HG03342 (cell line): ENCODE measurements at regions not wholly inside any gene's neighbourhood (a gene's known extent, or its start where the extent isn't known, plus 50 kb on each side); places are given as distances from the start of the nearest gene placed in this dataset.

Experiments used
- ATAC-seq: cut with Tn5 transposase; IDR thresholded peaks from one replicate; pipeline ENCODE4 v1.9.1; 2021; ENCODE audit warnings: mild to moderate bottlenecking, moderate library complexity; ENCODE audit not compliant: unreplicated experiment

- ATAC-seq, result no peak
Measured at GRCh38 chr1:4954392-4954791, 300.0 kb downstream of the AJAP1 start.

DNA sequence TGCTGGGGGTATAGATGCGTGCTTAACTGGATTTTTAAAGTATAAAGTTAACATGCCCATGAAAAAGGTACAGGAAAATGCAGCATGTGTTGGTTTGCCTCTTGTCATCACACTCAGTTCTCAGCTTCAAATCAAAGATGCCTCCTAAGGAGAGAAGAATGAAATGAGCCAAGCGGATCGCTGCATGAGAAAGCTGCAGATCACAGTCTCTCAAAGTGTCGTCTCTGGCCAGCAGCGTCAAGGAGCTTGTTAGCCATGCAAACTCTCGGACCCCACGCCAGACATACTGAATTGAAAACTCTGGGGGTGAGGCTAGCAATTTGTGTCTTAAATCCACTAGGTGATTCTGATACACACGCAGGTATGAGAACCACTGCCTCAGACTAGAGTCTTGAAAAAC, 297.2 kb downstream of the AJAP1 start:
- ATAC-seq, result no peak

DNA sequence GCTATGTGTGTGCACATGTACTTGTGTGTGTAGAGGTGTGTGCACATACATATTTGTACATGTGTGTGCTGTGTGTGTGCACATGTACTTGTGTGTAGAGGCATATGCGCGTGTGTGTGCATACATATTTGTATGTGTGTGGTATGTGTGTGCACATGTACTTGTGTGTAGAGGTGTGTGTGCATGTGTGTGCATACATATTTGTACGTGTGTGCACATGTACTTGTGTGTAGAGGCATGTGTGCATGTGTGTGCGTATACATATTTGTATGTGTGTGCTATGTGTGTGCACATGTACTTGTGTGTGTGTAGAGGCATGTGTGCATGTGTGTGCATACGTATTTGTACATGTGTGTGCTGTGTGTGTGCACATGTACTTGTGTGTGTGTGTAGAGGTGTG, 291.9 kb downstream of the AJAP1 start:
- no peak for ATAC-seq

DNA sequence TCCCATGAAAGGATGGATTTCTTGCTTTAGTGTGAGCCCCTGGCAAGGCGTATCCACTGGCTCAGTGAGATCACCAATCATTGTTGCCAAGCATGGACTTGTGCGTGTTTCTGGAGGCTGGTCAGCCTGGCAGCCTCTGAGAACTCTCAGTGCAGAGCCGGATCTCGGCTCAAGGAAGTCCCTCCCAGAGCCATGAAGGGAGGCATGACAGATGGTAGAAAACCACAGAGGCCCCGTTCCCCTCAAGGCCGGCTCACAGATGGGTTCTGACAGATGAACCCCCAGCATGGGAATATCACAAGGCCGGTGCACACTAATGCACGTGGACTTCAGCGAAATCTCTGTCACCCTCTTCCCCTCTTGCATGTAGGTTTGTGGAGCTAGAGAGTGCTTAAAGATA, 290.5 kb downstream of the AJAP1 start:
- ATAC-seq, result no peak

- no peak for ATAC-seq
Measured at GRCh38 chr1:4944072-4944471, 289.7 kb downstream of the AJAP1 start.

- no peak for ATAC-seq
Measured at GRCh38 chr1:4939266-4939665, 284.9 kb downstream of the AJAP1 start.

DNA sequence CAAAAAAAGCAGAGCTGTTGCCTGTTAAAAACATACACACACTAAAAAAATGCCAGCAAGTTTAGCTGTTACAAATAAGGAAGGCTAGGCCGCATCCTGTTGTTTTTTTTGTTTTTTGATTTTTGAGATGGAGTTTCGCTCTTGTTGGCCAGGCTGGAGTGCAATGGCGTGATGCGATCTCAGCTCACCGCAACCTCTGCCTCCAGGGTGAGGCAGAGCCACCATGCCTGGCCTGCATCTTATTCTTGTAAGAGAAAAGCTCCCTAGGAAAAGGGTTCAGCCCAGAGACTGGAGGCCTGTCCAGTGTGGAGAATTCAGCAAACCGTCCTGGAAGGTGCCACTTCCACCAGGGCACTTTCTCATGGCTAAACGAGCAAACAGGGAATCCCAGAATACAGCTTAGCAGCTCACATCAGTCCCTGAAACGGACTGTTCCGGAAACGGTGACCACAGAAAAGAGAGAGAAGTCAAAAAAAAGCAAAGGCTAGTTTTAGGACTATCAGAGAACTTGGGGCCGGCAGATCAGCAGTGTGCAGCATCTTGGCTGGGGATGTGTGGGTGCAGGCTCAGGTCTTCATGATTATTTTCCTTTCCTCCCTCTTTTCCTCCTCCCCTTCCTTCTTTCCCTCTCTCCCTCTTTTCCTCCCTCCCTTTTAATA, 283.6 kb downstream of the AJAP1 start:
- ATAC-seq, result no peak

DNA sequence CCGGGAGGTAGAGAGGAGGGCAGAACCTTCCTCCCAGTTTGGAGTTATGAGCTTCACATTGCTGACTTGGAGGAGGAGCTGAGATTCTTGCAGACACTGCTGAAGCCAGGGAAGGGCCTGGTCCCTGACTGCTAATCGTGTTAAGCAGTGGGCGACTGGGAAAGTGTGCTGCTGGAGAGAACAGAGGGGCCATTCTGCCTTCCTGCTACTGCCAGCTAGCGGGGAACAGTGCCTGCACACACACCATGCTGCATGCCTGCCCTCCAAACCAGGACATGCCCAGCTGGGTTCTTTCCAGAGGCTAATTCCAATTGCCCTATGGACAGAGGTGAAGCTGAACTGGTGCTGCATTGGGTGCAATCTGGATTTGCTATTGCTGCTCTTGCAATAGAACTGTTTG, 281.4 kb downstream of the AJAP1 start:
- ATAC-seq, result no peak

DNA sequence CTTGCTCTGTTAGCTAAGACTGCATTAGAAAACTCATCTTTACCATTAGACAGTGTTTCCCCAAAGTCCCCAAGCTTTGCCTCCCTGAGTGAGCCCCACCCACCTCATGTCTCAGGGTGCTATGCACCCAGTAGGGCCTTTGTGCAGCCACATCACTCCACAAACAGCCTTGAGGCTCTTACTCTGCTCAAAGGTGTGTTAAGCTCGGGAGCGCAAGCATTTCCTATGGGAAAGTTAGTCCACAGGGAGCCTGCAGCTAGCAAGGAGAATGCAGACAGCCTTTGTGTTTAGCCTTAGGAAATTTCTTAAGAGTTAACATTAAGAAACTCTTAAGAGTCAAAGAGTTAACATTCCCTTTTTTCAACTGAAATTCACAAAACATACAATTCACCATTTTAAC, 278.8 kb downstream of the AJAP1 start:
- ATAC-seq, result no peak

DNA sequence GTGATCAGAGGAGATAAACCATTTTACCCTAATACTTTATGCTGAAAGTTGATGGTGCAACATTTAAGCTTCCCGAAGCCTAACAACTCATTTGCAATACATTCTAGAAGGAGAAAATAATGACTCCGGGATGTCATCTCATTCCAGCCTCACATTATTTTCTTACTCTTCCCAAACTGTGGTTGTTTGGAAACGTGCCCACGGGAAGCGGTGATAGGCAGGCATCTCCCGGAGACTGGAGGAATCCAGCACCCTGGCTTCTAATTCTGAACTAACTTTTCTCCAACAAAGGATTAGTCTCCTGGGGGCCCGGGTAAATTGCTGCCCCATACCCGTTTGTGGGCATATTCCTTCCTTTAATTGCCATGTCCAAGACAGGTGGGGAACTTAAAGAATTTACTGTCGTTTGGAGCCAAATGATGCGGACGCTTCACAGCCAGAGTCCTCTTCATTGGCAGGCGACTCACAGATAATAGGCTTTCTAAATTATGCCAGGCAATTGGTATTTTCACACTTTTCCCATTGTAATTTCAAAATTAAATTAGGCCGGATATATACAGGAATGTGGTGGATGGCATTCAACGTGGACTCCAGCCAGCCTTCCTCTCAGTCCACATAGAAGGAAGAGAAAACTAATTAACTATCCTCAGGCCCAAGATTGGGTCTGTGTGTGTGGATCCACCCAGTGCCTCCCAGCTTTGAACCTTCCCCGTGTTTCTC, 278.1 kb downstream of the AJAP1 start:
- no peak for ATAC-seq

GRCh38 chr1:4931486-4931885, 277.1 kb downstream of the AJAP1 start:
- ATAC-seq, result no peak

- no peak for ATAC-seq
Measured at GRCh38 chr1:4928186-4928585, 273.8 kb downstream of the AJAP1 start.

GRCh38 chr1:4924356-4924755, 269.9 kb downstream of the AJAP1 start:
- ATAC-seq, result no peak

DNA sequence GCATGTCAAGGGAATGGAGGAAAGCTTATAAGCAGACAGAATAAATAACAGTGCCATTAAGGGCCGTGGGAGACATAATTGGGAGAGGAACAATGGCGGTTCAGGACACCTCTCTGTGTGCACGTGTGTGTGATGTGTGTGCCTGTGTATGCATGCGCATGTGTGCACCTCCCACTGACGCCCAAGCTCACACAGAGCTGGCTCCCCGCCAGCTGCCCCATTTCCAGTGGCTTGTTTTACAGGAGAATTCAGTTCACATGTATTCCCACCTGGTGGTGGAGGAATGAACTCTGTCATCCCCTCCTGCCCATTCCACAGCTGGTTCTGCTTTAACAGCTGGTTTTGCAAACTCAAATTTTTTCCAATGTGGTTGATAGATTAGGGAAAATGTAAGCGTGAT, 262.2 kb downstream of the AJAP1 start:
- no peak for ATAC-seq

DNA sequence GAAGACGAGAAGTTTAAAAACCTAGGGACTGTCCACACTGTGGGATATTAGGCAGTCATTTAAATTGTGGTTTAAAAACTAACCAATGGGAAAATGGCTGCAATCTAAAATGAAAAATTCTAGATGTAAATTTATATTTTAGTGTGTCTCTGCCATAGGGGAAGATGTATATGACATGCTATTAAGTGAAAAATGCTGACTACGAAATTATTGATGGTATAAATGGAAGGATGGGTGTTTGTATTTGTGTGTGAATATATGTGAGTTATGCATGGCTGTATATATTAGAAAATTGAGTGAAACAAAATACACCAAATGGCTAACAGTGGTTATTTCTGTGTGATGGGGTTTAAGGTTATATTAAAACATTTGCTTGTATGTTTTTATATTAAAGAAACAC, 260.7 kb downstream of the AJAP1 start:
- ATAC-seq, result no peak

- ATAC-seq, result no peak
Measured at GRCh38 chr1:4908486-4908885, 254.1 kb downstream of the AJAP1 start.

DNA sequence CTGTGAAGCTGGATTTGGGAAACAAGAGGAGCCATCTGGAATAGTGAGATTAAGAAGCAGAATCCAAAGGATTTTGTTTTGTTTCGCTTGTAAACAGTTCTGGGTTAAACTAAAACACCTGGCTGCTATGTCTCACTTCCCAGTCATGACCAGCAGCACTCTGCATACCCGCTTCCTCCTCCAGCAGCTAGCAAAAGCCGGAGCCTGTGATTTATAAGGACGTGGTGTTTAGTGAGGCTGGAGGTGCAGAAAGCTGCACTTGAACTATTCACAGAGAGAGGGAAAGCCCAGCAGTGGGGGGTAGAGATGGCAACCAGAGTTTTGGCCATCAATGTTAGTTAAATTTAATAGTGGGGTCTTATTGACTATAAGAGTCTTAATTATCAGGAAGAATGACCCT, 240.2 kb downstream of the AJAP1 start:
- no peak for ATAC-seq

DNA sequence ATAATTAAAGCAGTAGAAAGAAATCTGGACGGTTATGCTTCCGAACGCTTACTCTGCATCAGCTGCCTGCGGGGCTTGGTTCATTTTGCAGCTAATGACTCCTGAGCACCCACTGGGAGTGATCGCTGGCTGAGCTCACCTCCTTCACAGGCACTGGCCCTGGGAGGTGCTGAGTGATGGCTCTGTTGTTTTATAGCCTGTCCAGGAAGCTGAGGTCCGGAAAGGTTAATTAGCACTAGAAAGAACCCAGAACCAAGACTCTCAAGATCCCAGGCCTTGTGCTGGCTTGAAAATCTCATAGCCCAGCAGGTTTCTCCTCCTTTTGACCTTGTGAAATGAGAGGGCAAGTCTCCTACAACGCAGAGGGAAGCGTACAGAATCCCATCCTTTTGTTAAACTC, 226.2 kb downstream of the AJAP1 start:
- no peak for ATAC-seq

GRCh38 chr1:4877426-4877825, 223.0 kb downstream of the AJAP1 start:
- ATAC-seq, result no peak

DNA sequence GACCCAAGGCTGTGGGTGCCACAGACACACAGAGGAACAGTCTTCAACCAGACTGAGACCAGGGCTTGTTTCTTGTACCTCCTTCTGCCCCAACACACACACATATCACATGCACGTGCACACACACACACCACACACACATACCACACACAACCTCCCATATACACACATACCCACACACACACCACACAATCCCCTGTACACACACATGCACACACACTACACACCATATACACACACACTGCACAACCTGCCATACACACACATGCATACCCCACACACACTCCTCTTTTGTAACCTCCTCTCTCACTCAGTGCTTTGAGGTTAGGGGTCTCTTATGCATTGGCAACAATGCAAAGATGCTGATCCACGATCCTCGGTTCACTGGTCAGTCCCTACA, 217.0 kb downstream of the AJAP1 start:
- no peak for ATAC-seq

- ATAC-seq, result no peak
Measured at GRCh38 chr1:4868521-4868920, 214.1 kb downstream of the AJAP1 start.

DNA sequence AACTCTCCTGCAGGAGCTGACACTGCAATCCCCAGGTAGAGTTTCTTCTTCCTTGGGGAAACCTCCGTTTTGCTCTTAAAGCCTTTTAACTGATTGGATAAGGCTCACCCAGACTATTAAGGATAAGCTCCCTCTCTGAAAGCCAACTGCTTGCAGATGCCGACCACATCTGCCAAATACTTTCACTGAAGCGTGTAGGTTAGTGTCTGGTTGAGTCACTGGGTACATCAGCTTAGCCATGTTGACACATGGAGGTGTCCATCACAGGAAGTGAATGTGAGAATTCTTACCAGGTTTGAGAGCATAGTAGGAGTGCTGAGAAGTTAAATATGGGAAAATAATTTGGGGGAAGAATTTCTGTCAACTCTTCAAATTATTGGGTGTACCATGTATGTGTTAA, 202.0 kb downstream of the AJAP1 start:
- ATAC-seq, result no peak

DNA sequence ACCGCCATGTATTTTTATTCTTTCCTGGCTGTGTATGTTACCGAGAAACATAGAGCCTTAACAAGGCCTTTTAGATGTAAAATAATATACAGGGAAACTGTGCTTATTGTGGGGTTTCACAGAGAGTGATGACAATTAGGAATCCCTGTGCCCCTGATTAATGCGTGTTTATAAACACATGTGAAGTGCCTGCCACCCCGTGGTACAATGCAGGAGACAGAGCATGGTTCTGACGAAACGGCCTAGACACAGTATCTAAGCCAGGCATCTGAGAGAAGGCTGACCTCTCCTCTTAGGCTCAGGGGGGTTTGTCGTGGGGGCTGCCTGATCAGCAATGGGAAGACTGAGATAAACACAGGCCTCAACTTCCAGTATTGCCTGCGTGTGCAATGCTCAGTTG, 200.0 kb downstream of the AJAP1 start:
- no peak for ATAC-seq
